H1 (cell line): ENCODE measurements at regions not wholly inside any gene's neighbourhood (a gene's known extent, or its start where the extent isn't known, plus 50 kb on each side); places are given as distances from the start of the nearest gene placed in this dataset.

Experiments used
- CTCF ChIA-PET: fragments of 300-600 bp; sonication (Branson Sonifier 250); formaldehyde crosslinking; loops from one replicate; lab custom pipeline; 2021; ENCODE audit not compliant: partially characterized antibody; lab: Charles Lee
- POLR2A ChIA-PET: fragments of 300-600 bp; sonication (Branson Sonifier 250); formaldehyde crosslinking; loops from one replicate; lab custom pipeline; 2021; ENCODE audit warnings: inconsistent platforms; ENCODE audit not compliant: partially characterized antibody; lab: Charles Lee
- DNase-seq, 2 experiments: peaks; one replicate each; pipeline versions ENCODE4 v3.0.0 to v3.0.0-alpha.2; 2010 to 2022; ENCODE audit warnings: low spot score in 2 of 2, low read depth in 1 of 2, mixed read lengths in 1 of 2
- FAIRE-seq: peaks from 2 replicates; lab custom pipeline; 2011; peaks lifted over from hg19 to GRCh38; lab: Jason Lieb, UNC
- H2AFZ ChIP-seq: 2 replicates; pipeline ENCODE4 v1.8.1; 2012; ENCODE audit warnings: low read length, inconsistent platforms
- H2AK5ac ChIP-seq: 2 replicates; pipeline ENCODE4 v1.6.1; 2013; ENCODE audit warnings: low read depth, low read length
- H2BK120ac ChIP-seq: replicated peaks from 2 replicates; pipeline ENCODE3; 2013; ENCODE audit warnings: low read depth, low read length, inconsistent platforms
- H2BK12ac ChIP-seq: 2 replicates; pipeline ENCODE4 v1.6.1; 2013; ENCODE audit warnings: low read depth, low read length
- H2BK15ac ChIP-seq: 2 replicates; pipeline ENCODE4 v1.6.1; 2013; ENCODE audit warnings: low read length
- H2BK20ac ChIP-seq: 2 replicates; pipeline ENCODE4 v1.6.1; 2013; ENCODE audit warnings: low read length
- H2BK5ac ChIP-seq: 2 replicates; pipeline ENCODE4 v1.6.1; 2013; ENCODE audit warnings: low read depth, low read length
- H3K14ac ChIP-seq: 2 replicates; pipeline ENCODE4 v1.6.1; 2013; ENCODE audit warnings: inconsistent platforms; ENCODE audit not compliant: insufficient read length
- H3K18ac ChIP-seq: 2 replicates; pipeline ENCODE4 v1.6.1; 2013; ENCODE audit warnings: low read length; ENCODE audit errors: extremely low read depth
- H3K23ac ChIP-seq: 2 replicates; pipeline ENCODE4 v1.6.1; 2013; ENCODE audit warnings: inconsistent platforms; ENCODE audit not compliant: insufficient read length
- H3K23me2 ChIP-seq: 2 replicates; pipeline ENCODE4 v1.6.1; 2013; ENCODE audit warnings: low read depth, low read length
- H3K27ac ChIP-seq: 2 replicates; pipeline ENCODE4 v1.6.1; 2011; ENCODE audit warnings: low read depth, low read length, inconsistent platforms
- H3K27me3 ChIP-seq, 4 experiments: replicated peaks in 1 of 4; 1 replicate in 1 of 4; 2 replicates in 3 of 4; pipeline versions ENCODE4 v1.6.1 to v1.8.1; 2011 to 2013; ENCODE audit warnings: low read length in 3 of 4, mild to moderate bottlenecking in 3 of 4, inconsistent platforms in 2 of 4, mixed read lengths in 2 of 4, moderate library complexity in 1 of 4; ENCODE audit not compliant: control insufficient read depth in 3 of 4, insufficient read depth in 3 of 4; ENCODE audit errors: extremely low read depth in 1 of 4
- H3K36me3 ChIP-seq, 4 experiments: 2 replicates each; pipeline versions ENCODE4 v1.6.1 to v1.8.1; 2011 to 2013; ENCODE audit warnings: mild to moderate bottlenecking in 4 of 4, low read length in 3 of 4, moderate library complexity in 2 of 4, control low read depth in 1 of 4, inconsistent platforms in 1 of 4; ENCODE audit not compliant: insufficient read depth in 4 of 4, control insufficient read depth in 2 of 4
- H3K4ac ChIP-seq: replicated peaks from 2 replicates; pipeline ENCODE3; 2013; ENCODE audit warnings: low read length, low read depth, mixed read lengths, inconsistent platforms; ENCODE audit not compliant: insufficient read length
- H3K4me1 ChIP-seq, 4 experiments: replicated peaks in 1 of 4; 1 replicate in 1 of 4; 2 replicates in 3 of 4; pipeline versions ENCODE4 v1.6.1 to v1.8.1; 2011 to 2013; ENCODE audit warnings: low read length in 3 of 4, inconsistent platforms in 2 of 4, mixed read lengths in 1 of 4; ENCODE audit not compliant: insufficient read depth in 4 of 4, control insufficient read depth in 3 of 4
- H3K4me2 ChIP-seq, 2 experiments: 2 replicates each; pipeline versions ENCODE4 v1.6.1 to v1.8.1; 2011 to 2013; ENCODE audit warnings: low read depth in 2 of 2, low read length in 2 of 2, control low read depth in 1 of 2, inconsistent platforms in 1 of 2, mild to moderate bottlenecking in 1 of 2; ENCODE audit not compliant: insufficient read depth in 1 of 2
- H3K4me3 ChIP-seq, 4 experiments: fragments of 200-600, 300-600 bp in 1 of 4; sonication (generic), shearing (Covaris generic), sonication (Bioruptor Twin) in 1 of 4; 2 replicates each; pipeline versions ENCODE4 v1.5.1 to v1.8.1; 2011 to 2016; ENCODE audit warnings: low read length in 4 of 4, low read depth in 3 of 4, control low read depth in 2 of 4, inconsistent platforms in 2 of 4, mild to moderate bottlenecking in 2 of 4, mixed read lengths in 1 of 4, moderate library complexity in 1 of 4; ENCODE audit not compliant: insufficient read depth in 2 of 4; ENCODE audit errors: extremely low read depth in 1 of 4
- H3K56ac ChIP-seq: replicated peaks from 2 replicates; pipeline ENCODE3; 2013; ENCODE audit warnings: low read depth, mild to moderate bottlenecking, mixed read lengths, low read length, inconsistent platforms; ENCODE audit not compliant: insufficient read length
- H3K79me1 ChIP-seq: 2 replicates; pipeline ENCODE4 v1.6.1; 2013; ENCODE audit warnings: low read depth, low read length, control low read depth
- H3K79me2 ChIP-seq, 2 experiments: 2 replicates each; pipeline versions ENCODE4 v1.6.1 to v1.8.1; 2012 to 2013; ENCODE audit warnings: low read length in 2 of 2, mild to moderate bottlenecking in 2 of 2, inconsistent platforms in 1 of 2; ENCODE audit not compliant: insufficient read depth in 2 of 2, control insufficient read depth in 1 of 2
- H3K9ac ChIP-seq, 4 experiments: replicated peaks in 1 of 4; 1 replicate in 1 of 4; 2 replicates in 3 of 4; pipeline versions ENCODE4 v1.6.1 to v1.8.1; 2011 to 2013; ENCODE audit warnings: low read depth in 3 of 4, low read length in 3 of 4, control low read depth in 2 of 4, mild to moderate bottlenecking in 2 of 4, moderate library complexity in 2 of 4, inconsistent platforms in 1 of 4; ENCODE audit errors: extremely low read depth in 1 of 4
- H3K9me3 ChIP-seq, 2 experiments: 2 replicates each; pipeline versions ENCODE4 v1.6.1 to v1.8.1; 2012 to 2013; ENCODE audit warnings: mild to moderate bottlenecking in 2 of 2, moderate library complexity in 2 of 2, control low read depth in 1 of 2, inconsistent platforms in 1 of 2, low read depth in 1 of 2, low read length in 1 of 2, mixed read lengths in 1 of 2; ENCODE audit not compliant: insufficient read depth in 2 of 2
- H4K20me1 ChIP-seq, 2 experiments: replicated peaks in 1 of 2; 2 replicates each; pipeline versions ENCODE3 to v1.8.1; 2011 to 2013; ENCODE audit warnings: inconsistent platforms in 2 of 2, low read length in 2 of 2, mild to moderate bottlenecking in 1 of 2; ENCODE audit not compliant: insufficient read depth in 2 of 2, control insufficient read depth in 1 of 2
- H4K5ac ChIP-seq: 2 replicates; pipeline ENCODE4 v1.6.1; 2013; ENCODE audit warnings: low read length, low read depth, mixed read lengths, inconsistent platforms; ENCODE audit not compliant: insufficient read length
- H4K8ac ChIP-seq: 2 replicates; pipeline ENCODE4 v1.8.0; 2013; ENCODE audit warnings: mild to moderate bottlenecking, moderate library complexity, low read length, inconsistent platforms; ENCODE audit not compliant: insufficient read depth; ENCODE audit errors: extremely low read depth
- H4K91ac ChIP-seq: replicated peaks from 2 replicates; pipeline ENCODE3; 2013; ENCODE audit warnings: low read length, mixed read lengths, inconsistent platforms; ENCODE audit not compliant: insufficient read length
- EGR1 ChIP-seq: IDR thresholded peaks from 2 replicates; pipeline ENCODE4 v1.6.1; 2011; ENCODE audit warnings: low read depth, low read length, borderline replicate concordance
- EP300 ChIP-seq, 2 experiments: IDR thresholded peaks; 1 replicate in 1 of 2; 2 replicates in 1 of 2; pipeline ENCODE4 v1.6.1; 2011 to 2012; ENCODE audit warnings: low read depth in 2 of 2, low read length in 2 of 2, mild to moderate bottlenecking in 2 of 2, borderline replicate concordance in 1 of 2, inconsistent platforms in 1 of 2, moderate library complexity in 1 of 2
- JUND ChIP-seq: IDR thresholded peaks from 2 replicates; pipeline ENCODE4 v1.6.1; 2011; ENCODE audit warnings: mild to moderate bottlenecking, improper control_type of control experiment, low read length
- KDM4A ChIP-seq: IDR thresholded peaks from one replicate; pipeline ENCODE4 v1.7.1; 2012; ENCODE audit warnings: low read depth, mild to moderate bottlenecking, moderate library complexity, low read length, inconsistent platforms; ENCODE audit not compliant: severe bottlenecking
- KDM5A ChIP-seq: fragments of 200-600 bp; IDR thresholded peaks from 2 replicates; pipeline ENCODE4 v1.7.1; 2012; ENCODE audit warnings: mild to moderate bottlenecking, low read length, inconsistent platforms, mixed read lengths
- PHF8 ChIP-seq: fragments of 200-600 bp; sonication (generic); conservative IDR thresholded peaks from 2 replicates; pipeline ENCODE4 v1.7.1; 2012; ENCODE audit warnings: low read depth, mild to moderate bottlenecking, inconsistent platforms, low read length, moderate library complexity
- RAD21 ChIP-seq, 2 experiments: IDR thresholded peaks in 1 of 2; conservative IDR thresholded peaks in 1 of 2; 2 replicates each; pipeline ENCODE4 v1.6.1; 2011; ENCODE audit warnings: low read depth in 2 of 2, low read length in 2 of 2, improper control_type of control experiment in 1 of 2, inconsistent platforms in 1 of 2, mild to moderate bottlenecking in 1 of 2, moderate library complexity in 1 of 2
- RNF2 ChIP-seq: fragments of 200-900, 300-1000 bp; sonication (generic); IDR thresholded peaks from 2 replicates; pipeline ENCODE4 v1.7.1; 2016; ENCODE audit warnings: borderline replicate concordance, low read depth, mild to moderate bottlenecking, antibody characterized with exemption, low read length; ENCODE audit not compliant: poor library complexity, severe bottlenecking; ENCODE audit errors: missing control alignments
- RXRA ChIP-seq: IDR thresholded peaks from 2 replicates; pipeline ENCODE4 v1.6.1; 2011; ENCODE audit warnings: low read depth, mild to moderate bottlenecking, low read length, moderate library complexity; ENCODE audit not compliant: insufficient read depth
- SIRT6 ChIP-seq: IDR thresholded peaks from one replicate; pipeline ENCODE4 v1.7.1; 2012; ENCODE audit warnings: low read length, inconsistent platforms
- SIX5 ChIP-seq: IDR thresholded peaks from 2 replicates; pipeline ENCODE4 v1.6.1; 2011; ENCODE audit warnings: mild to moderate bottlenecking, low read depth, low read length
- SP4 ChIP-seq: IDR thresholded peaks from 2 replicates; pipeline ENCODE4 v1.6.1; 2012; ENCODE audit warnings: low read length, inconsistent platforms
- TAF7 ChIP-seq: optimal IDR thresholded peaks from 2 replicates; pipeline ENCODE3; 2011; ENCODE audit warnings: low read depth, mild to moderate bottlenecking, inconsistent platforms, low read length, moderate library complexity, borderline replicate concordance
- TCF12 ChIP-seq: IDR thresholded peaks from 2 replicates; pipeline ENCODE4 v1.6.1; 2011; ENCODE audit warnings: low read depth, mild to moderate bottlenecking, low read length
- whole genome bisulfite sequencing, 2 experiments: shearing (Covaris generic) in 1 of 2; methylation state at CpG; one replicate each; pipeline versions ENCODE4 v1.1.6 to v1.1.7; 2013 to 2015; ENCODE audit warnings: low lambda C conversion rate in 2 of 2, mixed read lengths in 2 of 2, inconsistent platforms in 1 of 2, low coverage in 1 of 2, missing lambda C conversion rate in 1 of 2; ENCODE audit not compliant: insufficient replicate concordance in 2 of 2, insufficient coverage in 1 of 2, insufficient read length in 1 of 2; ENCODE audit errors: extremely low coverage in 1 of 2, missing lambda C conversion rate in 1 of 2; 5-methylcytosine and 5-hydroxymethylcytosine counted together

- Histone ChIP-seq H3K36me3 (no peaks in the 10 kb centered on the region), H3K79me2 (no peaks in the 10 kb centered on the region), H3K9ac (no peak overlapping the region), H2BK12ac (no peak overlapping the region), H2AFZ (peak overlapping the region; percentile 36; the same call in 1 of the 2 replicates), H3K4me3 (no peak overlapping the region), H2BK15ac (no peak overlapping the region), H3K4ac (no peak overlapping the region), H4K91ac (no peak overlapping the region), H3K14ac (no peak overlapping the region), H3K4me1 (peaks cover 0 to 4% (median under 1%) of the 10 kb centered on the region in 4 experiments; a peak in 1 of 7 replicates), H2BK20ac (no peak overlapping the region), H3K27ac (no peak overlapping the region), H2AK5ac (no peak overlapping the region), H3K4me2 (no peak overlapping the region), H3K56ac (no peak overlapping the region), H3K27me3 (no peaks in the 10 kb centered on the region; a peak in 1 of 7 replicates), H2BK5ac (no peak overlapping the region), H3K79me1 (no peaks in the 10 kb centered on the region), H3K9me3 (no peaks in the 10 kb centered on the region), H2BK120ac (no peak overlapping the region), H4K20me1 (no peaks in the 10 kb centered on the region), H4K8ac (no peak overlapping the region), H4K5ac (no peak overlapping the region), H3K23me2 (no peaks in the 10 kb centered on the region), H3K18ac (no peak overlapping the region), H3K23ac (no peak overlapping the region)
- ChIA-PET CTCF (interaction anchor here (0.5 kb wide), 1 partner anchor 163 kb away, joined by 4 read pairs; no protein-coding TSS in a partner anchor), POLR2A (no interaction called here)
- FAIRE-seq (no peak), DNase-seq (no peak)
- WGBS, 2 experiments: 82% methylated on average over 3 of the region's 3 CpGs; no CpG with 5 or more reads in 1 of the 2 experiments
- no peak for TF ChIP-seq SP4
- no peak for TF ChIP-seq KDM4A
- TF ChIP-seq TAF7: no peak
- no peak for TF ChIP-seq EGR1
- TF ChIP-seq RAD21 (IDR thresholded peaks at IDR 0.05 in 1 of 2, conservative IDR thresholded peaks at IDR 0.05 in 1 of 2; ENCODE audit: low read depth in 2 of 2, low read length in 2 of 2): no peak
- no peak for TF ChIP-seq PHF8
- TF ChIP-seq SIRT6: no peak
- TF ChIP-seq RNF2: no peak
- TF ChIP-seq TCF12: no peak
- no peak for TF ChIP-seq RXRA
- no peak for TF ChIP-seq KDM5A
- TF ChIP-seq JUND: no peak
- TF ChIP-seq EP300 (IDR thresholded peaks at IDR 0.05; ENCODE audit: borderline replicate concordance in 1 of 2, low read depth in 2 of 2, low read length in 2 of 2): no peak
- TF ChIP-seq SIX5: no peak
Observed at GRCh38 chr2:45134726-45135125, 125.5 kb upstream of the SIX2 start.
